ENCODE measurements at regions not wholly inside any gene's neighbourhood (a gene's known extent, or its start where the extent isn't known, plus 50 kb on each side); places are given as distances from the start of the nearest gene placed in this dataset.

DNA sequence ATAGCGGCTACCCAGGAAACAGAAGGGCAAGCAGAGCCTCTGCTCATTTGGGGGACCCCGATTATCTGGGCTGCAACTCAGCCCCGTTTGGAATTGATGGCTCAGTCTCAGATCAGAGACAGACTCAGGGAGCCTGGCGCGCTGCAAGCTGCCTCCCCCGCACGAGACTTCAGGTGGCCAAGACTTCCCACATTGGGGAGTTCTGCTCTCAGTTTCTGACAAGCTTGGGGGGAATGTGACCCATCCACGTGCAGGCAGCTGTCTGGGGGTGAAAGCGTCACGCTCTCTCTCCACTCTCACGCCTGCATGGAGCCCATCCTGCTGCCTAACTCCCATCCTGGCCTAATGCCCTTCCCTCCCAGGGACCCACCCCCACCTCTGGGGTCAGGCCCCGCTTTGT is 157.6 kb upstream of the GSE1 start:
- H3K9me3 ChIP-seq (ENCODE audit: control insufficient read depth, low read depth, low read length), result no peaks in the 10 kb centered on the region
- H3K4me3 ChIP-seq (ENCODE audit: control insufficient read depth in 2 of 3, extremely low read depth in 1 of 3, insufficient read depth in 2 of 3, low read depth in 1 of 3, low read length in 3 of 3), result no peak overlapping the region
- no peak overlapping the region for H3K27ac ChIP-seq (ENCODE audit: control insufficient read depth, insufficient read depth, low read length)
- no peak overlapping the region for H3K4me2 ChIP-seq (ENCODE audit: control insufficient read depth, extremely low read depth, insufficient read depth, low read depth, low read length)
- no peak overlapping the region for H3K9ac ChIP-seq (ENCODE audit: control insufficient read depth, extremely low read depth, insufficient read depth, low read length)
- no peaks in the 10 kb centered on the region for H3K9me1 ChIP-seq (ENCODE audit: control insufficient read depth, extremely low read depth, insufficient read depth, low read length)
- no peak for TF ChIP-seq EZH2 (IDR thresholded peaks at IDR 0.05; ENCODE audit: low read length)
- TF ChIP-seq, protein P1, sequence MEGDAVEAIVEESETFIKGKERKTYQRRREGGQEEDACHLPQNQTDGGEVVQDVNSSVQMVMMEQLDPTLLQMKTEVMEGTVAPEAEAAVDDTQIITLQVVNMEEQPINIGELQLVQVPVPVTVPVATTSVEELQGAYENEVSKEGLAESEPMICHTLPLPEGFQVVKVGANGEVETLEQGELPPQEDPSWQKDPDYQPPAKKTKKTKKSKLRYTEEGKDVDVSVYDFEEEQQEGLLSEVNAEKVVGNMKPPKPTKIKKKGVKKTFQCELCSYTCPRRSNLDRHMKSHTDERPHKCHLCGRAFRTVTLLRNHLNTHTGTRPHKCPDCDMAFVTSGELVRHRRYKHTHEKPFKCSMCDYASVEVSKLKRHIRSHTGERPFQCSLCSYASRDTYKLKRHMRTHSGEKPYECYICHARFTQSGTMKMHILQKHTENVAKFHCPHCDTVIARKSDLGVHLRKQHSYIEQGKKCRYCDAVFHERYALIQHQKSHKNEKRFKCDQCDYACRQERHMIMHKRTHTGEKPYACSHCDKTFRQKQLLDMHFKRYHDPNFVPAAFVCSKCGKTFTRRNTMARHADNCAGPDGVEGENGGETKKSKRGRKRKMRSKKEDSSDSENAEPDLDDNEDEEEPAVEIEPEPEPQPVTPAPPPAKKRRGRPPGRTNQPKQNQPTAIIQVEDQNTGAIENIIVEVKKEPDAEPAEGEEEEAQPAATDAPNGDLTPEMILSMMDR (optimal IDR thresholded peaks at IDR 0.05 in 1 of 3, IDR thresholded peaks at IDR 0.05 in 1 of 3, conservative IDR thresholded peaks at IDR 0.05 in 1 of 3; ENCODE audit: extremely low read depth in 1 of 3, insufficient read depth in 2 of 3, low read length in 3 of 3), result no peak
- FAIRE-seq, result no peak
- no peak for DNase-seq (ENCODE audit: low read depth, low spot score)
- H3K4me1 ChIP-seq (ENCODE audit: control insufficient read depth, extremely low read depth, insufficient read depth, low read length), result peaks cover 6% of the 10 kb centered on the region
- H3K36me3 ChIP-seq (ENCODE audit: control insufficient read depth in 2 of 2, extremely low read depth in 1 of 2, insufficient read depth in 2 of 2, low read length in 2 of 2), result no peaks in the 10 kb centered on the region
- dilution Hi-C loops (cut with MboI; ENCODE audit: extremely low pct_ligation_motif_present, low sequenced_read_pairs), result no loop called here
- peaks cover 54% of the 10 kb centered on the region for H3K27me3 ChIP-seq (ENCODE audit: control insufficient read depth, extremely low read depth, insufficient read depth, low read length)
- H4K20me1 ChIP-seq (ENCODE audit: control insufficient read depth, extremely low read depth, insufficient read depth, low read length), result peaks cover 12% of the 10 kb centered on the region
- H2AFZ ChIP-seq (ENCODE audit: control insufficient read depth, low read length), result no peak overlapping the region
- H3K79me2 ChIP-seq (ENCODE audit: control insufficient read depth, insufficient read depth, low read length), result no peaks in the 10 kb centered on the region

DNA sequence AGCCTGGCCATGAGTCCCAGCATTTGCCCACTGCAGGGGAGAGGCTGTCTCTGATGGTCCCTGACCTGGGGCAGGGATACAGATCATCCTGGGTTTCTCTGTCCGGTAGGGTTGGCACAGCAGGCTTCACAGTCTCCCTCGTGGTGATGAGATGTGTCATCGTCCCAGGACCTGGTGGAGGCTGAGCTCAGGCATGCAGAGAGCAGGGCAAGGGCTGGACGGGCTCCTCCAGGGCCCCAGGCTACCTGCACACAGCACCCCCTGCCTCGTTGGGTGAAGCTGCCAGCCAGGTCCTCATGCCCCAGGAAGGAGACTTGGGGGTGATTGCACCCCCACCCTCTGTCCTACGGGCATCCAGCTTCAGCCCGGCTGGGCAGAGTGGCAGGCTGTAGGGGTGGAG is 155.8 kb upstream of the GSE1 start:
- DNase-seq (ENCODE audit: low read depth, low spot score), result peak; percentile 11
- no peak overlapping the region for H3K4me3 ChIP-seq (ENCODE audit: control insufficient read depth in 2 of 3, extremely low read depth in 1 of 3, insufficient read depth in 2 of 3, low read depth in 1 of 3, low read length in 3 of 3)
- H4K20me1 ChIP-seq (ENCODE audit: control insufficient read depth, extremely low read depth, insufficient read depth, low read length), result peaks cover 12% of the 10 kb centered on the region
- H3K4me2 ChIP-seq (ENCODE audit: control insufficient read depth, extremely low read depth, insufficient read depth, low read depth, low read length), result no peak overlapping the region
- H3K27ac ChIP-seq (ENCODE audit: control insufficient read depth, insufficient read depth, low read length), result no peak overlapping the region
- H3K79me2 ChIP-seq (ENCODE audit: control insufficient read depth, insufficient read depth, low read length), result no peaks in the 10 kb centered on the region
- no peaks in the 10 kb centered on the region for H3K9me3 ChIP-seq (ENCODE audit: control insufficient read depth, low read depth, low read length)
- dilution Hi-C loops (cut with MboI; ENCODE audit: extremely low pct_ligation_motif_present, low sequenced_read_pairs), result no loop called here
- TF ChIP-seq EZH2 (IDR thresholded peaks at IDR 0.05; ENCODE audit: low read length), result no peak
- TF ChIP-seq, protein P1 (optimal IDR thresholded peaks at IDR 0.05 in 1 of 3, IDR thresholded peaks at IDR 0.05 in 1 of 3, conservative IDR thresholded peaks at IDR 0.05 in 1 of 3; ENCODE audit: extremely low read depth in 1 of 3, insufficient read depth in 2 of 3, low read length in 3 of 3), result no peak
- H3K27me3 ChIP-seq (ENCODE audit: control insufficient read depth, extremely low read depth, insufficient read depth, low read length), result peaks cover 73% of the 10 kb centered on the region
- no peak overlapping the region for H3K9ac ChIP-seq (ENCODE audit: control insufficient read depth, extremely low read depth, insufficient read depth, low read length)
- H3K9me1 ChIP-seq (ENCODE audit: control insufficient read depth, extremely low read depth, insufficient read depth, low read length), result no peaks in the 10 kb centered on the region
- no peaks in the 10 kb centered on the region for H3K36me3 ChIP-seq (ENCODE audit: control insufficient read depth in 2 of 2, extremely low read depth in 1 of 2, insufficient read depth in 2 of 2, low read length in 2 of 2)
- peak; percentile 39 for FAIRE-seq
- H3K4me1 ChIP-seq (ENCODE audit: control insufficient read depth, extremely low read depth, insufficient read depth, low read length), result peaks cover 6% of the 10 kb centered on the region
- no peak overlapping the region for H2AFZ ChIP-seq (ENCODE audit: control insufficient read depth, low read length)
